Mucosa of descending colon (tissue), 3 donors: ENCODE measurements at regions not wholly inside any gene's neighbourhood (a gene's known extent, or its start where the extent isn't known, plus 50 kb on each side); places are given as distances from the start of the nearest gene placed in this dataset.

Experiments
- ATAC-seq: fragments of 200-7000 bp; cut with Tn5 transposase; one replicate; pipeline ENCODE4 v1.9.1; 2020; ENCODE audit warnings: mild to moderate bottlenecking, moderate library complexity
- DNase-seq, 3 donors: peaks; one replicate each; pipeline ENCODE4 v3.0.0-alpha.2; 2020
- H3K36me3 ChIP-seq: fragments of 200-600 bp; one replicate; pipeline ENCODE4 v1.8.0; 2021; ENCODE audit warnings: low read depth, mild to moderate bottlenecking
- H3K4me1 ChIP-seq: fragments of 200-600 bp; one replicate; pipeline ENCODE4 v1.8.0; 2021; ENCODE audit warnings: low read depth, mild to moderate bottlenecking
- H3K4me3 ChIP-seq: fragments of 200-600 bp; one replicate; pipeline ENCODE4 v1.8.0; 2021; ENCODE audit warnings: mild to moderate bottlenecking
- H3K9me3 ChIP-seq: fragments of 200-600 bp; one replicate; pipeline ENCODE4 v1.8.0; 2021; ENCODE audit warnings: mild to moderate bottlenecking
- CTCF ChIP-seq: fragments of 200-600 bp; IDR thresholded peaks from one replicate; pipeline ENCODE4 v1.8.0; 2022; ENCODE audit warnings: antibody characterized with exemption, mild to moderate bottlenecking
- intact Hi-C, 2 donors: fragments of 100-400 bp; cut with DNase I in 1 of 2; cut with micrococcal nuclease in 1 of 2; formaldehyde crosslinking; loops; one replicate each; pipeline versions ENCODE4 v1.11.0 to v1.11.1; 2022; cut with DNase I, micrococcal nuclease
- donor health status: DM: no; HTN: no; CAD: no; lungs with moderate emphysema.
- donor health status: DM: no; HTN: no; CAD: no.
- donor health status: DM: no; HTN: yes; CAD: no.

GRCh38 chr6:163731215-163732013 lies 316.9 kb downstream of the QKI start:
- no peak for DNase-seq
- no peak overlapping the region for H3K4me3 ChIP-seq
- no peaks in the 10 kb centered on the region for H3K36me3 ChIP-seq
- H3K4me1 ChIP-seq = no peaks in the 10 kb centered on the region
- intact Hi-C loops = no loop called here
- no peaks in the 10 kb centered on the region for H3K9me3 ChIP-seq
- TF ChIP-seq CTCF = no peak
- no peak for ATAC-seq

GRCh38 chr6:163730246-163731210 lies 316.0 kb downstream of the QKI start:
- Histone ChIP-seq H3K4me1 (no peaks in the 10 kb centered on the region), H3K9me3 (no peaks in the 10 kb centered on the region), H3K36me3 (no peaks in the 10 kb centered on the region), H3K4me3 (no peak overlapping the region)
- TF ChIP-seq CTCF = no peak
- intact Hi-C loops = no loop called here
- ATAC-seq = no peak
- no peak for DNase-seq

GRCh38 chr6:163729127-163729872 lies 314.8 kb downstream of the QKI start:
- no peak for DNase-seq
- no peaks in the 10 kb centered on the region for H3K4me1 ChIP-seq
- H3K36me3 ChIP-seq = no peaks in the 10 kb centered on the region
- no peak for ATAC-seq
- no peaks in the 10 kb centered on the region for H3K9me3 ChIP-seq
- TF ChIP-seq CTCF = no peak
- H3K4me3 ChIP-seq = no peak overlapping the region
- intact Hi-C loops = no loop called here

- DNase-seq (no peak), ATAC-seq (no peak)
- intact Hi-C loops = no loop called here
- Histone ChIP-seq H3K9me3 (no peaks in the 10 kb centered on the region), H3K36me3 (no peaks in the 10 kb centered on the region), H3K4me3 (no peak overlapping the region), H3K4me1 (no peaks in the 10 kb centered on the region)
- TF ChIP-seq CTCF = no peak
These were observed 314.1 kb downstream of the QKI start for GRCh38 chr6:163728442-163729126.

GRCh38 chr6:163726037-163726695 lies 311.6 kb downstream of the QKI start:
- no peak for ATAC-seq
- Histone ChIP-seq H3K4me3 (no peak overlapping the region), H3K9me3 (no peaks in the 10 kb centered on the region), H3K36me3 (no peaks in the 10 kb centered on the region), H3K4me1 (no peaks in the 10 kb centered on the region)
- TF ChIP-seq CTCF = no peak
- intact Hi-C loops = no loop called here
- DNase-seq = no peak
